HFF-Myc (cell line): ENCODE measurements at regions not wholly inside any gene's neighbourhood (a gene's known extent, or its start where the extent isn't known, plus 50 kb on each side); places are given as distances from the start of the nearest gene placed in this dataset.

Experiments used
- DNase-seq: peaks from one replicate; pipeline ENCODE4 v3.0.0-alpha.2; 2011; ENCODE audit warnings: low read depth; ENCODE audit errors: extremely low read depth
- H3K4me3 ChIP-seq: replicated peaks from 2 replicates; pipeline ENCODE4 v1.5.1; 2011; ENCODE audit warnings: low read depth, mild to moderate bottlenecking, control low read depth, low read length
- CTCF ChIP-seq: IDR thresholded peaks from 2 replicates; pipeline ENCODE4 v1.5.1; 2012; ENCODE audit warnings: mild to moderate bottlenecking, low read depth, low read length, control low read depth; ENCODE audit errors: missing control alignments

DNA sequence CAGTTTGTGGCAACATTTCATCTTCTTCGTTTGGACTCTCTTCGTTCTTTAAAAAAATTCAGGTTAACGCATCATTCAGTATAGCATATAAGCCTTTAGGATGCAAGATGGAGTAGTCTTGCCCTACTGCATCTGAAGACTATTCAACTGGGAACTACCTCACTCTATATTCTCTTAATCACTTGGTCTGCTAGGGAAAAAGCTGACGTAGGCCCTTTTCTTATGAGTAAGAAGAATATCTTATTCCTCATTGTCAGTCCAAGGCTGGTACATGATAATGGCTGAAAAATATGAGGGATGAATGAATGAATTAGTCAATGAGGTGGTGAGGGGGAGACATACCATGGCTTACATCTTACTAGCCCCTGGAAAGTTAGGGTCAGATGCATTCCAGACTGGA lies 294.2 kb downstream of the GPATCH2 start:
- TF ChIP-seq CTCF, result no peak
- H3K4me3 ChIP-seq, result no peak overlapping the region

GRCh38 chr1:217333939-217334338 lies 297.0 kb downstream of the GPATCH2 start:
- DNase-seq, result no peak
- peak; percentile 68 for TF ChIP-seq CTCF

More for the DNA sequence above, 294.2 kb downstream of the GPATCH2 start:
- DNase-seq, result no peak

DNA sequence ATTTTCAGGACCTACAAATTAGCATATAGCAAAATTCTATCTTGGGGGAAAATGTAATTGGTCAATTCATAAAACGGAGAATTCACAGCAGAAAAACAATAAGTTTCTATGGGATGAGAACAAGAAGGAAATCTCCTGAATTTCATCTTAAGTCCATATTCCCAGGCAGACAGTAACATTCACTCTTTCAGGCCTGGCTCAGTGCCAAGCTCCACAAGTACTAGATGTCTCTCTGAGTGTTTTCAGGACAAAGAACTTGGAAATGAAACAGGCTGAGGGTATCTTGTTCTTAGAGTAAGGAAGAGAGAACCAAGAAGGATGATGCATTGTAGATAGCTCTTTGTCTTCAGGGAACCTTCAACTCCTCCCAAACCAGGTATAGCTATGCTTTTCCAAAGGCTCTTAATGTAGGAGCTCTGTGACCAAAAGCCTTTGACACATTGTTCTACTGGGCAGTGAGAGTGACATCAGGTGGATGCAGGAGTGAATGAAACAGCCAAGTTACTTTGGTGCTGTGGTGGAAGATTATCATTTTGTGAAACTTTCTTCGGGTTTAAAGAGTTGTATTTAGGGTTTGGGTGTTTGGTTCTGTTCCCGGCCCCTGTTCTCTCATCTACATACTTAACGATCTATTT lies 298.3 kb downstream of the GPATCH2 start:
- DNase-seq, result no peak
- H3K4me3 ChIP-seq, result no peak overlapping the region
- no peak for TF ChIP-seq CTCF

More at GRCh38 chr1:217333939-217334338, 297.0 kb downstream of the GPATCH2 start:
- H3K4me3 ChIP-seq, result no peak overlapping the region

DNA sequence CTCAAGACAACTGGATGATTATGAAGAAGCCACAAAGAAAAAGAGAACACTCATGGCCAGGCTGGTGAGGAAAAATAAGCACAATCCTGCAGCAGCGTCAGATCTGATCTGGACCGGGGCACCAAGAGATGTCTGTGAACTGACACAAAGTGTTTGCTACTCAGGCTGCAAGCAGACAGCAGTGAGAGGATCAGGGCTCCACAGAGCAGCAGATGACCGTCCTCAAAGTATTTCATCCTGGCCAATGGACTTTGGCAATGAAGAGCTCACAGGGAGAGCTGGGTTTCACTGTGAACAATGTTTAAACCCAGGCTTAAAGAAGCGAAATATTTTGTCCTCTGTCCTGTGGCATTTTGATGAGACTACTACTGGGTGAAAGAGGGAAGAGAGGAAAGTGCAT lies 299.2 kb downstream of the GPATCH2 start:
- TF ChIP-seq CTCF, result no peak
- no peak for DNase-seq
- no peak overlapping the region for H3K4me3 ChIP-seq

DNA sequence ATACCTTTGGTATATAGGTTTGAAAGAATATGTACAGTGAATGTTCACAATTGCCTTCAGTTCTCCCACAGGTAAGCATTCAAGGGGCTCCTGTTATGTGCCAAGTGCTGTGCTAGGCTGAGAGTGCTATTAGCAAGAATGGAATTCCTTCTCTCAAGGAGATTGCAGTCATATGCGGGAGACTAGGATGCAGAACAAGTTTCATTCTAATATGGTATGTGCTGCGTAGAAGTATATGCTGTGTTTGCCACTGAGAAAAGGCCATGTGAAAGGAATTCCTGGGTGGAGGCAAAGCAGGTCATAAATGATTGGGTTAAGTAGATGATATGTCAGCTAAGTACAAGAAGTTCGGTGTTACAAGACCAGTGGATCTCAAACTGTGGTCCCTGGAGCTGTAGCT lies 303.0 kb downstream of the GPATCH2 start:
- no peak overlapping the region for H3K4me3 ChIP-seq
- no peak for TF ChIP-seq CTCF
- DNase-seq, result no peak

- H3K4me3 ChIP-seq, result no peak overlapping the region
- no peak for DNase-seq
These were observed 308.1 kb downstream of the GPATCH2 start for GRCh38 chr1:217322834-217323233.

More at GRCh38 chr1:217322834-217323233, 308.1 kb downstream of the GPATCH2 start:
- TF ChIP-seq CTCF, result no peak
